HUES64 (cell line): ENCODE measurements at regions not wholly inside any gene's neighbourhood (a gene's known extent, or its start where the extent isn't known, plus 50 kb on each side); places are given as distances from the start of the nearest gene placed in this dataset.
"Not testable (repeated sequence)": the region's sequence is repeated elsewhere in the genome, so short reads cannot be mapped to it uniquely, and the experiment has no call there.

ENCODE experiments used
- H3K27ac ChIP-seq: 2 replicates; pipeline ENCODE4 v1.7.0; 2013; ENCODE audit warnings: low read depth, low read length, inconsistent platforms
- H3K27me3 ChIP-seq: 2 replicates; pipeline ENCODE4 v1.6.1; 2013; ENCODE audit warnings: mild to moderate bottlenecking, low read length; ENCODE audit not compliant: insufficient read depth
- H3K36me3 ChIP-seq: 2 replicates; pipeline ENCODE4 v1.6.1; 2013; ENCODE audit warnings: mild to moderate bottlenecking, low read length; ENCODE audit not compliant: insufficient read depth
- H3K4me1 ChIP-seq: 2 replicates; pipeline ENCODE4 v1.6.1; 2013; ENCODE audit warnings: mild to moderate bottlenecking, low read length, moderate library complexity; ENCODE audit not compliant: insufficient read depth
- H3K4me3 ChIP-seq: 2 replicates; pipeline ENCODE4 v1.5.1; 2013; ENCODE audit warnings: mild to moderate bottlenecking, low read length, moderate library complexity
- H3K9ac ChIP-seq: 2 replicates; pipeline ENCODE4 v1.6.1; 2013; ENCODE audit warnings: mild to moderate bottlenecking, low read depth, low read length
- H3K9me3 ChIP-seq: 2 replicates; pipeline ENCODE4 v1.6.1; 2013; ENCODE audit warnings: low read depth, low read length; ENCODE audit not compliant: insufficient read depth
- WGBS: fragments of 150-250, 120-280 bp; methylation state at CpG from one replicate; pipeline ENCODE4 v1.1.7; 2013; ENCODE audit warnings: missing lambda C conversion rate; 5-methylcytosine and 5-hydroxymethylcytosine counted together

- H3K4me3 ChIP-seq: no peak overlapping the region
- WGBS: 100% methylated on average over 1 of the region's 2 CpGs
Observed at GRCh38 chr20:12072954-12073264, 155.2 kb downstream of the BTBD3 start.

GRCh38 chr20:12074111-12074655 is 156.5 kb downstream of the BTBD3 start:
- Histone ChIP-seq H3K9ac (no peak overlapping the region), H3K36me3 (no peaks in the 10 kb centered on the region), H3K9me3 (no peaks in the 10 kb centered on the region), H3K27me3 (no peaks in the 10 kb centered on the region), H3K4me1 (no peaks in the 10 kb centered on the region; the same call in 1 of the 2 replicates), H3K27ac (no peak overlapping the region), H3K4me3 (no peak overlapping the region)
- WGBS: 98% methylated on average over 2 of the region's 3 CpGs

More at GRCh38 chr20:12072954-12073264, 155.2 kb downstream of the BTBD3 start:
- Histone ChIP-seq H3K27ac (no peak overlapping the region), H3K9ac (no peak overlapping the region), H3K9me3 (no peaks in the 10 kb centered on the region), H3K36me3 (no peaks in the 10 kb centered on the region), H3K4me1 (peaks cover 9% of the 10 kb centered on the region; the same call in 1 of the 2 replicates), H3K27me3 (no peaks in the 10 kb centered on the region)

DNA sequence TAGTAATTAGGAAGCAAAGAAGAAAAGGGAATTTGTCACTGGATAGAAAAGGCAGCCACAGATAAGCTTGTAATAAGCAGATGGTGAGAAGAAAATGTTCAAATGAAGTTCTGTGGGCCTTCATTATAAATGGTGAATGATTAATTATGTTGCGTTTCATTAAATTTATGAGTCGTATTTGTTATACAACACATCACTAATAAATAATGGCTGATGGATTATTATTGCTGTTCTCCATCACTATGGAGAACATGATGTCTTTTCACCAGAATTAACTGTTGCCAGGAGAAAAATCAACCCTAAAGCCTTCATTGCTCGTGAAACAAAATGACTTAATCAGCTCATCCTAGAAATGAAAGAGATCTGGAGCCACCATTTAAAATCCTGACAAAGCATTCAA is 158.5 kb downstream of the BTBD3 start:
- Histone ChIP-seq H3K4me1 (no peaks in the 10 kb centered on the region), H3K36me3 (no peaks in the 10 kb centered on the region)
- 90% methylated on average over 1 of the region's 3 CpGs for WGBS

DNA sequence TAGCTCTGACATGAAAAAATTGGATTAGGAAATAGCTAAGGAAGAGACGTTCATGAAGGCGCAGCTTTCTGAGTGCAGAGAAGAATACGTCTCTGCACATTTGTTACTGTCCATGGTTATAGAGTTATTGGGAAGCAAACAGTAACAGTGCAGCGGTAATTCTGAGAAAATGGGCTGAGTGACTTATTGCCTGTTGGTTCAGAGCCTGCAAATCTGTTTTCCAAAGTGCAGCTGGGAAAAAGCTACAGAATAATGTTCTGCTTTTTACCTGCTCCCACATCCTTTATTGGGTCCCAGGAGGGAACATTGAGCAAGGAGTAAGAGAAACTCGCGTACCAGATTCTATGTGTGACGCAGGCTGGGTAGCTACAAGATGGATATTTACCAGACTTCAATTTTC is 160.2 kb downstream of the BTBD3 start:
- 91% methylated on average over 7 of the region's 7 CpGs for WGBS
- no peaks in the 10 kb centered on the region for H3K36me3 ChIP-seq
- no peaks in the 10 kb centered on the region for H3K27me3 ChIP-seq
- H3K4me3 ChIP-seq: no peak overlapping the region
- H3K9me3 ChIP-seq: no peaks in the 10 kb centered on the region
- no peaks in the 10 kb centered on the region for H3K4me1 ChIP-seq
- no peak overlapping the region for H3K9ac ChIP-seq
- H3K27ac ChIP-seq: no peak overlapping the region

More for the DNA sequence above, 158.5 kb downstream of the BTBD3 start:
- Histone ChIP-seq H3K9me3 (no peaks in the 10 kb centered on the region), H3K4me3 (no peak overlapping the region), H3K27me3 (no peaks in the 10 kb centered on the region), H3K27ac (no peak overlapping the region), H3K9ac (no peak overlapping the region)

- Histone ChIP-seq H3K27me3 (no peaks in the 10 kb centered on the region), H3K27ac (no peak overlapping the region), H3K9me3 (no peaks in the 10 kb centered on the region), H3K9ac (no peak overlapping the region), H3K4me1 (no peaks in the 10 kb centered on the region), H3K4me3 (no peak overlapping the region), H3K36me3 (no peaks in the 10 kb centered on the region)
- 94% methylated on average over 3 of the region's 4 CpGs for WGBS
Observed at GRCh38 chr20:12079490-12079889, 161.8 kb downstream of the BTBD3 start.

DNA sequence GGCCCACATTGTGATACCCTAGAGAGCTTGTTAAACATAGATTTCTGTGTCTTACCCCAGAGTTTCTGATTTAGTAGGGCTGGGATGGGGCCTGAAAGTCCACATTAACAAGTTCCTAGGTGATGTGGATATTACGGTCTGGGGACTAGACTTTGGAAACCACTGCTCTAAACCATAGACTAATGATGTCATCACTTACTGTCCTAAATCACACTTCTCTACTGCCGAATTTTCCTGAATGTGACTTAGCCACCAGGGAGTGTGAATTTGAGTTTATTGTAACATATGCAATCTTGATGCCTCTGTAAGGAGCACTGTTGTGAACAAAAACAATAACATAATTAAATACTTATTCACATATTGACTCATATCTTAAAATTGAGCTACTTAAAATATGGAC is 165.6 kb downstream of the BTBD3 start:
- Histone ChIP-seq H3K27ac (no peak overlapping the region), H3K27me3 (no peaks in the 10 kb centered on the region), H3K4me1 (peaks cover 8% of the 10 kb centered on the region; the same call in 1 of the 2 replicates), H3K9ac (no peak overlapping the region), H3K4me3 (no peak overlapping the region), H3K9me3 (no peaks in the 10 kb centered on the region), H3K36me3 (no peaks in the 10 kb centered on the region)
- 0% methylated on average over 1 of the region's 2 CpGs for WGBS

- Histone ChIP-seq H3K4me3 (no peak overlapping the region), H3K9me3 (no peaks in the 10 kb centered on the region), H3K9ac (no peak overlapping the region), H3K27me3 (no peaks in the 10 kb centered on the region), H3K27ac (no peak overlapping the region), H3K36me3 (no peaks in the 10 kb centered on the region), H3K4me1 (peaks cover 8% of the 10 kb centered on the region; the same call in 1 of the 2 replicates)
- 93% methylated on average over 2 of the region's 2 CpGs for WGBS
Observed at GRCh38 chr20:12084482-12084881, 166.8 kb downstream of the BTBD3 start.

DNA sequence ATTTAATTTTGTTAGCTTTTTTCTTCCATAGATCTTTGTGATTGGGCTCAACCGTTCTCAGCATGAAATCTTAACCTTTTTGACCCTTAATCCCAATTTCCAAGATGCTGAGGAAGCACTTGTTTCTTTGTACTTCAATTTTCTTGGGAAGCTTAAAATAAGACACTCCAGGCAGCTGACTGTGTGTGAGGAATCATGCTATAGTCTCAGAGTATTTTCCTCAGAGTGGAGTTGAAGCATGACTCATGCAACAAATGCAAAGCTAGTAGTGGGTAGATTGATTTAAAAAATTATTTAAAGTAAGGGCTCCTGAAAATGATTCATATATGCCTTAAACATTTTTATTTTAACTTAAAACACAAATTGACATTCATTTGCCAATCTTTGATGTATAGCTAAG is 168.7 kb downstream of the BTBD3 start:
- H3K27ac ChIP-seq: no peak overlapping the region
- no peak overlapping the region for H3K4me3 ChIP-seq
- peaks cover 8% of the 10 kb centered on the region; the same call in 1 of the 2 replicates for H3K4me1 ChIP-seq
- H3K9me3 ChIP-seq: no peaks in the 10 kb centered on the region
- H3K9ac ChIP-seq: no peak overlapping the region
- H3K27me3 ChIP-seq: no peaks in the 10 kb centered on the region
- WGBS: 86% methylated on average over 1 of the region's 1 CpG
- H3K36me3 ChIP-seq: no peaks in the 10 kb centered on the region

- WGBS: 94% methylated on average over 1 of the region's 1 CpG
Observed at GRCh38 chr20:12090920-12091319, 173.2 kb downstream of the BTBD3 start.

GRCh38 chr20:12093057-12093796 is 175.5 kb downstream of the BTBD3 start:
- no peaks in the 10 kb centered on the region for H3K4me1 ChIP-seq
- no peak overlapping the region for H3K4me3 ChIP-seq
- H3K27ac ChIP-seq: no peak overlapping the region
- no peaks in the 10 kb centered on the region for H3K36me3 ChIP-seq
- 93% methylated on average over 7 of the region's 10 CpGs for WGBS
- H3K9ac ChIP-seq: no peak overlapping the region
- H3K27me3 ChIP-seq: no peaks in the 10 kb centered on the region
- no peaks in the 10 kb centered on the region for H3K9me3 ChIP-seq

More at GRCh38 chr20:12090920-12091319, 173.2 kb downstream of the BTBD3 start:
- Histone ChIP-seq H3K9ac (no peak overlapping the region), H3K4me3 (no peak overlapping the region), H3K36me3 (no peaks in the 10 kb centered on the region), H3K4me1 (peaks cover 4% of the 10 kb centered on the region; the same call in 1 of the 2 replicates), H3K27ac (no peak overlapping the region), H3K9me3 (no peaks in the 10 kb centered on the region), H3K27me3 (no peaks in the 10 kb centered on the region)

DNA sequence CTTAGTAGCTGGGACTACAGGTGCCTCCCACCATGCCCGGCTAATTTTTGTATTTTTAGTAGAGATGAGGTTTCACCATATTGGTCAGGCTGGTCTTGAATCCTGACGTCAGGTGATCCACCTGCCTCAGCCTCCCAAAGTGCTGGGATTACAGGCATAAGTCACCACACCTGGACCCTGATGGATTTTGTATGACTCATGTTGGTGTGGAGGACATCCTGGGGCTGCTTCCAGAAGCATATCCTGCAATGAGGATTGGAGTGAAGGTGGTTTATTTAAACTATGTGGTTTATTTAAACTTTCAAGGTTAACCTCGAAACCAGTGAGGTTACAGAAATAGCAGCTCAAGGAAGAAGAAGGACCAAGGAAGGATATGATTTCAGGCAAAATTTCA is 176.1 kb downstream of the BTBD3 start:
- not testable (repeated sequence) for H3K4me1 ChIP-seq, H3K9ac ChIP-seq, H3K9me3 ChIP-seq, H3K27me3 ChIP-seq, H3K27ac ChIP-seq, H3K36me3 ChIP-seq, H3K4me3 ChIP-seq
- WGBS: 92% methylated on average over 3 of the region's 3 CpGs
